Transverse colon (tissue), 4 donors: ENCODE measurements at regions not wholly inside any gene's neighbourhood (a gene's known extent, or its start where the extent isn't known, plus 50 kb on each side); places are given as distances from the start of the nearest gene placed in this dataset.

Experiments
- CTCF ChIP-seq, 5 experiments: fragments of 200-600 bp in 3 of 5; fragments of 450-650 bp in 2 of 5; sonication (generic) in 3 of 5; IDR thresholded peaks; 1 replicate in 2 of 5; 2 replicates in 3 of 5; pipeline ENCODE4 v1.5.1; 2016 to 2017; ENCODE audit warnings: antibody characterized with exemption in 5 of 5, inconsistent platforms in 3 of 5, mild to moderate bottlenecking in 2 of 5, moderate library complexity in 1 of 5
- EP300 ChIP-seq: sonication (generic); formaldehyde crosslinking; IDR thresholded peaks from one replicate; pipeline ENCODE4 v1.6.1; 2017; ENCODE audit warnings: antibody characterized with exemption, low read depth
- POLR2A ChIP-seq: fragments of 450-650 bp; IDR thresholded peaks from one replicate; pipeline ENCODE4 v1.6.1; 2016; ENCODE audit warnings: antibody characterized with exemption, mild to moderate bottlenecking, moderate library complexity
- POLR2AphosphoS5 ChIP-seq, 3 donors: sonication (generic); formaldehyde crosslinking; IDR thresholded peaks; one replicate each; pipeline ENCODE4 v1.6.1; 2016; ENCODE audit warnings: antibody characterized with exemption in 3 of 3

GRCh38 chr2:216920937-216921456, 61.1 kb upstream of the TNP1 start:
- TF ChIP-seq CTCF (IDR thresholded peaks at IDR 0.05) = no peak
- no peak for TF ChIP-seq EP300
- no peak for TF ChIP-seq POLR2AphosphoS5 (IDR thresholded peaks at IDR 0.05)
- TF ChIP-seq POLR2A = no peak
